NCI-H2029 treated with DMSO at 0.1 percent for 48 hours (cell line): ENCODE measurements at regions not wholly inside any gene's neighbourhood (a gene's known extent, or its start where the extent isn't known, plus 50 kb on each side); places are given as distances from the start of the nearest gene placed in this dataset.

ENCODE experiments used
- DNase-seq: peaks from one replicate; lab custom pipeline; 2025; lab: John Stamatoyannopoulos, UW

- no peak for DNase-seq
Measured at GRCh38 chr5:6920628-6921256, 207.5 kb downstream of the TENT4A start.

GRCh38 chr5:6926491-6927038, 213.3 kb downstream of the TENT4A start:
- no peak for DNase-seq

DNA sequence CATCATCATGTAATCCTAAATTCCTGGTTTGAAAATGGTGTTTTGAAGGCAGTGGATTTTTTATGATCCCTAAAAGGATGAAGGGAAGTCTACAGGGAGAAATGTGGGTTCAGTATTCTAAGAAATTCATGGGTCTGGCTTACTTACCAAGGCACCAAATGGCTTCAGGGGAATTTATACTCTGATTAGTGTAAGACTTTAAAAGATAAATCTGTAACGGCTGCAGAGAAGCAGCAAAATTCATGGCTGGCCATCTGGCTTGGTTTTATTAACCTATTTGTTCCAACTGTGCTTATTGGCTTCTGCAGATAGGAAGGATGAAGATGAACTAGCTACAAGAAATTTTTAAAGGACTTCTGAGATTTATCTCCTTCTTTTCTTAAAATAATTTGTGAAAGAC, 222.8 kb downstream of the TENT4A start:
- DNase-seq: no peak

GRCh38 chr5:6937677-6938076, 224.4 kb downstream of the TENT4A start:
- no peak for DNase-seq

DNA sequence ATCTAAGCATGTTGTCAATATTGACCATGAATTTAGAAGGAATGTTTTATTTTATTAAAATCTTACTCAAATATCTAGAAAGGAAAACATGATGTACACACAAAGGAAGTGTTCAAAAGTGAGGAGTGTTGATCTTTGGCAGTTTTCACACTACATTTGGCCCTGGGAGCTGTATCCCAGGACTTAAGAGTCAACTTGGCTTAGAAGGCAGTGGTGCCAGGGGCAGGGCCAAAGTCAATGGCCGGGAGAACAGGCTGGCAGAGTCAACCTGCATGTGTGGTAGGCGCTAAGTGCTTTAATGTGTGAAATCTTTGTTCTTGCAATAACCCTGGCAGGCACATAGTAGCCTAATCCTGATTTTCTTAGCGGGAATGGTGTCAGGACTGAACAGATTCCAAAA, 228.4 kb downstream of the TENT4A start:
- DNase-seq: no peak

GRCh38 chr5:6943197-6944112, 230.2 kb downstream of the TENT4A start:
- DNase-seq: no peak

GRCh38 chr5:6948562-6948961, 235.3 kb downstream of the TENT4A start:
- no peak for DNase-seq

GRCh38 chr5:6949230-6949629, 236.0 kb downstream of the TENT4A start:
- no peak for DNase-seq

GRCh38 chr5:6950250-6950649, 237.0 kb downstream of the TENT4A start:
- no peak for DNase-seq

- DNase-seq: no peak
Measured at GRCh38 chr5:6950860-6951259, 237.6 kb downstream of the TENT4A start.

DNA sequence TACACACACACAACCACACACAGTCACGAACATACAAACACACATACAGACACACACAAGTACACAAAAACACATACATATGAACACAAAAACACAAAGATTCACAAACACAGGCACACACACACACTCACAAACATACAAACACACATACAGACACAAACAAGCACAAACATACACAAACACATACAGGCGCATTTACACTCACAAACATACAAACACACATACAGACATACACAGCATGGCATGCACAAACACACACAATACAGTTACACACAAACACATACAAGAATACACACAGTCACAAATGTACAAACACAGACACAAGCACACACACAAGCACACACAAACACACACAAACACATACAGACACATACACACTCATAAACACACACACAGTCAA, 247.9 kb downstream of the TENT4A start:
- no peak for DNase-seq

- no peak for DNase-seq
Measured at GRCh38 chr5:6961837-6962635, 248.8 kb downstream of the TENT4A start.

- DNase-seq: no peak
Measured at GRCh38 chr5:6976971-6977370, 263.7 kb downstream of the TENT4A start.

GRCh38 chr5:6979061-6979460, 265.8 kb downstream of the TENT4A start:
- peak; percentile 19 for DNase-seq

DNA sequence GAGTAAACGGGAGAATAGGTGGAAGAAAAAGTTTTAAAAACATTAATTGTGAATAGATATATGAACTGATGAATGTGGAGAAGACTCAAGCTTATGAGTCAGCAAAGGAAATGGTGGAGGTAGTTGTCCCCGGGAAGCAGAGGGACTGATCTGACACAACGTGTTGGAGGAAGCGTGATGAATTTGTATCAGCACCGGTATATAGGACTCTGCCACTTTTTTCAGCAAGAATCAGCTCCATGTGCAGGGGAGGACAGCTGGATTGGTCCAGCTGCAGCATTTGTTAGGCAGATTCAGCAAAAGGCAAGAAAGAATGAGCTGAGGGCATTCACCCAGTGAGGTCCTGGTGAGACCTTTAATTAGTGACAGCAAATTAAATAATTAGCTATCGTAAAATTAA, 276.0 kb downstream of the TENT4A start:
- DNase-seq: no peak

- DNase-seq: no peak
Measured at GRCh38 chr5:6994097-6994496, 280.9 kb downstream of the TENT4A start.

- DNase-seq: no peak
Measured at GRCh38 chr5:6995115-6995514, 281.9 kb downstream of the TENT4A start.

DNA sequence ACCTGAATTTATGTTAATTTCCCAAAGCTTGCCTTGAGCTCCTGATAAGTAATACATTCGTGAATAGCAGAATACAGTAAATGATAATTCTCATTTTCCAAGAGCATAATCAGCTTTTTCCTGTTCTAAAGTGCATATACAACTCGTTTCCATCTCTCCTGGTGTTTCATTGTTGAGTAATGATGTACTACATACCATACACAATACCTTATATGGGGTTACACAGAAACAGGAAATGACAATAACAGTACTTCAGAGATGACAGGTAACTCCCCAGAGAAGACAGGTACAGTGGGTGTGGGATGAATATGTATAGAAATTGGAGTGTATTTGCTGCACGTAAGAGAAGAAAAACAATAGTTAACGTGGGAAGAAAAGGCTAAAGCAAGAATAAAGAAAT, 287.1 kb downstream of the TENT4A start:
- no peak for DNase-seq

DNA sequence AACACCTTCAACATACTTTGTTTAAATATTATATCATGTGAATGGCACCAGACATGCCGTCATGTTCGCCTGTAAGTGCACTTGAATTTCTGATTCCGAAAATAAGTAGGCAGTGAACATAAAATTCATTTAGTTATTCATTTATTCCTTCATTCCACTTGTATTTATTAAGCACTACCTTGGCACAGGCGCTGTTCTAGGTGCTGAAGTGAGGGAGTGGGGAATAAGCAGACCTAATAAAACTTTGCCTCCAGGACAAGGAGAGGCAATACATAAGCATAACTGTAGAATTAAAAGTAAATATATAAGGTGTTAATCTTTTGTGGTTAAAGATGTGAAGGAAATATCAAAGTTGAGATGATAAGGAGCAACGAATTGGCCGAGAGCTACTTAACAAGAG, 297.4 kb downstream of the TENT4A start:
- DNase-seq: no peak

DNA sequence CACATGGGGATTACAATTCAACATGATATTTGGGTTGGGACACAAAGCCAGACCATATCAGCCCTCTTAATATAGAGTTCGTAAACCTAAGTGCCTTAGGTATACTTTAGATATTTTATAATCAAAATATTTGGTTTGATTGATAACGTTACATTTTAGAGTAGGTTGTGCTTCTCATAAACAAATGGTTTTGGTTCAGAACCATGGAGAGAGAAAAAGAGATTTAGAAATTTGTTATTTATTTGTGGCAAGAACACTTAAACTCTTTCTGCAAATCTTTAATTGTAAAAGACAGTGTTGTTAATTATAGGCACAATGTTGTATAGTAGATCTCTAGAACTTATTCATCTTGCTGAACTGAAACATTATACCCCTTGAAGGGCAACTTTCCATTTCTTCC, 298.8 kb downstream of the TENT4A start:
- no peak for DNase-seq

DNA sequence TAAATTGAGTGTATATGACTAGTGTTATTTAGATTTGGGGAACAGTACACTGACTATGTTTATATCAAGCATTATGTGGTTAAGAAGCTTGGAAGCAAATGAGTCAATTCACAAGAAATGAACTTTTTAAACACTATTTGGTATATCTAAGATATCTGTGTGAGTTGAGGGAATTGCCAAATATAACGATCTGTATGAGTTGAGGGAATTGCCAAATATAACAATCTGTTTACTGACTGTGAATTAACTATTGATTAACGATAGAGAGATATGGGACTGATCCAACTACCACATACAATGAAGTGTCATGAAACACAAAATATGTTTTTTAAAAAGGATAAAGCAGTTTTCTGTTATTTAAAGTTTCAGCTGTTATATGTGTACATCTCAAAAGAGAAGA, 301.4 kb downstream of the TENT4A start:
- DNase-seq: no peak

- DNase-seq: no peak
Measured at GRCh38 chr5:7015586-7016256, 302.5 kb downstream of the TENT4A start.
